Spleen (tissue), 11 donors: ENCODE measurements at regions not wholly inside any gene's neighbourhood (a gene's known extent, or its start where the extent isn't known, plus 50 kb on each side); places are given as distances from the start of the nearest gene placed in this dataset.

ENCODE experiments used
- DNase-seq: peaks from one replicate; pipeline ENCODE4 v3.0.0-alpha.2; 2020
- H3K27ac ChIP-seq, 8 donors: fragments of 200-600 bp; sonication (generic) in 7 of 8; 1 replicate in 4 of 8; 2 replicates in 4 of 8; pipeline versions ENCODE4 v1.5.0 to v1.8.0; 2016 to 2021; ENCODE audit warnings: inconsistent platforms in 4 of 8, mild to moderate bottlenecking in 4 of 8, moderate library complexity in 1 of 8
- H3K27me3 ChIP-seq, 7 donors: fragments of 200-600 bp; sonication (generic) in 6 of 7; replicated peaks in 1 of 7; 1 replicate in 4 of 7; 2 replicates in 3 of 7; pipeline versions ENCODE4 v1.5.0 to v1.8.0; 2016 to 2021; ENCODE audit warnings: inconsistent platforms in 3 of 7, mild to moderate bottlenecking in 1 of 7
- H3K36me3 ChIP-seq, 6 donors: fragments of 200-600 bp; sonication (generic) in 5 of 6; 1 replicate in 4 of 6; 2 replicates in 2 of 6; pipeline versions ENCODE4 v1.5.0 to v1.8.0; 2016 to 2021; ENCODE audit warnings: inconsistent platforms in 2 of 6
- H3K4me1 ChIP-seq, 6 donors: fragments of 200-600 bp; sonication (generic) in 5 of 6; 1 replicate in 3 of 6; 2 replicates in 3 of 6; pipeline versions ENCODE4 v1.5.0 to v1.8.0; 2016 to 2021; ENCODE audit warnings: inconsistent platforms in 3 of 6
- H3K4me3 ChIP-seq, 8 donors: fragments of 200-600 bp; sonication (generic) in 7 of 8; 1 replicate in 4 of 8; 2 replicates in 4 of 8; pipeline versions ENCODE4 v1.5.0 to v1.8.0; 2016 to 2021; ENCODE audit warnings: inconsistent platforms in 4 of 8, mild to moderate bottlenecking in 4 of 8, moderate library complexity in 2 of 8
- H3K9me3 ChIP-seq, 8 donors: fragments of 200-600 bp; sonication (generic) in 7 of 8; 1 replicate in 4 of 8; 2 replicates in 4 of 8; pipeline versions ENCODE4 v1.5.0 to v1.8.0; 2016 to 2021; ENCODE audit warnings: inconsistent platforms in 4 of 8
- CTCF ChIP-seq, 11 experiments: fragments of 200-600 bp in 7 of 11; fragments of 450-650 bp in 4 of 11; sonication (generic) in 4 of 11; IDR thresholded peaks in 8 of 11; conservative IDR thresholded peaks in 3 of 11; 1 replicate in 7 of 11; 2 replicates in 4 of 11; pipeline versions ENCODE4 v1.4.0 to v1.8.0; 2016 to 2021; ENCODE audit warnings: antibody characterized with exemption in 11 of 11, inconsistent platforms in 4 of 11, mild to moderate bottlenecking in 1 of 11
- POLR2A ChIP-seq, 3 donors: fragments of 450-650 bp; IDR thresholded peaks; one replicate each; pipeline ENCODE4 v1.5.1; 2017; ENCODE audit warnings: antibody characterized with exemption in 3 of 3, mild to moderate bottlenecking in 1 of 3
- POLR2AphosphoS5 ChIP-seq, 3 donors: sonication (generic); formaldehyde crosslinking; IDR thresholded peaks; one replicate each; pipeline ENCODE4 v1.5.1; 2017; ENCODE audit warnings: antibody characterized with exemption in 3 of 3
- WGBS, 5 donors: extraction: QIAGEN DNeasy Blood & Tissue Kit in 3 of 5; methylation state at CpG; one replicate each; pipeline versions ENCODE4 v1.1.5 to v1.1.7; 2013 to 2018; 5-methylcytosine and 5-hydroxymethylcytosine counted together
- intact Hi-C: fragments of 100-400 bp; cut with DNase I; formaldehyde crosslinking; loops from one replicate; pipeline ENCODE4 v1.15.0; 2023; ENCODE audit warnings: low total_unique reads
- donor health status: healthy with polysubstance abuse.
- donor health status: DM: no; HTN: no; CAD: no; lungs with moderate emphysema.
- donor health status: DM: no; HTN: no; CAD: no.
- donor health status: Bipolar disorder and iron deficiency.
- donor health status: healthy.
- donor health status: DM: no; HTN: no; CAD: no.
- donor health status: DM: yes; HTN: yes; CAD: no.

DNA sequence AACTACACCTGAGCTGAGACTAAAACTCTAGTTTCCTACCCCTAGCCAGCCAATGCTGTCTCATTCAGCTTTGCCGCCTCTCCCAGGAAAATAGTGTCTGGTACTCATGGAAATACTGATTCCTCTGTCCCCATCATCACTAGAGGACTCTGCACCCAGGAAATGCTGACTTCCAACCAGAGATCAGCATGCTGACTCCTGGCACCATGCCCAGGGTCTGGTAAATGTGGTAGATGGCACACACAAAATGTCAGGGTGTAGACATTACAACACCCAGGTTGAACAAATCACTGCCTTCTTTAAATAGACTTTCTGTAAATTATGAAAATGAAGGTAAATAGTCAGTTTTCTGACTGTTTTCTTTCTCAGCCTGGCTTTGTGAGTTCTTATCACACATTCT lies 307.3 kb upstream of the CHAC2 start:
- intact Hi-C loops, result no loop called here
- DNase-seq, result no peak
- H3K27me3 ChIP-seq, result no peaks in the 10 kb centered on the region
- H3K27ac ChIP-seq, result no peak overlapping the region
- H3K36me3 ChIP-seq, result no peaks in the 10 kb centered on the region
- H3K9me3 ChIP-seq, result peaks cover 0 to 3% (median 0%) of the 10 kb centered on the region in 8 donors
- 46 to 95% (median 58%) methylated on average over 1 of the region's 1 CpG for WGBS, 5 donors
- TF ChIP-seq CTCF (IDR thresholded peaks at IDR 0.05 in 8 of 11, conservative IDR thresholded peaks at IDR 0.05 in 3 of 11), result no peak
- no peak for TF ChIP-seq POLR2A (IDR thresholded peaks at IDR 0.05)
- no peak for TF ChIP-seq POLR2AphosphoS5 (IDR thresholded peaks at IDR 0.05)
- H3K4me1 ChIP-seq, result no peaks in the 10 kb centered on the region
- no peak overlapping the region for H3K4me3 ChIP-seq

- Histone ChIP-seq H3K27me3 (no peaks in the 10 kb centered on the region), H3K4me3 (no peak overlapping the region), H3K4me1 (no peaks in the 10 kb centered on the region), H3K36me3 (no peaks in the 10 kb centered on the region), H3K27ac (no peak overlapping the region), H3K9me3 (peaks cover 0 to 3% (median 0%) of the 10 kb centered on the region in 8 donors)
- WGBS, 5 donors, result 79 to 85% (median 82%) methylated on average over 6 of the region's 6 CpGs
- intact Hi-C loops, result no loop called here
- no peak for TF ChIP-seq CTCF (IDR thresholded peaks at IDR 0.05 in 8 of 11, conservative IDR thresholded peaks at IDR 0.05 in 3 of 11)
- TF ChIP-seq POLR2A (IDR thresholded peaks at IDR 0.05), result no peak
- TF ChIP-seq POLR2AphosphoS5 (IDR thresholded peaks at IDR 0.05), result no peak
- no peak for DNase-seq
Measured at GRCh38 chr2:53455094-53455493, 312.5 kb upstream of the CHAC2 start.

- TF ChIP-seq CTCF (IDR thresholded peaks at IDR 0.05 in 8 of 11, conservative IDR thresholded peaks at IDR 0.05 in 3 of 11), result no peak
- no peak for TF ChIP-seq POLR2A (IDR thresholded peaks at IDR 0.05)
- no peak for TF ChIP-seq POLR2AphosphoS5 (IDR thresholded peaks at IDR 0.05)
- H3K4me3 ChIP-seq, result no peak overlapping the region
- H3K9me3 ChIP-seq, result no peaks in the 10 kb centered on the region
- H3K36me3 ChIP-seq, result no peaks in the 10 kb centered on the region
- WGBS, 5 donors, result 46 to 58% (median 53%) methylated on average over 8 of the region's 8 CpGs
- no peak for DNase-seq
- intact Hi-C loops, result no loop called here
- H3K27me3 ChIP-seq, result no peaks in the 10 kb centered on the region
- no peak overlapping the region for H3K27ac ChIP-seq
- no peaks in the 10 kb centered on the region for H3K4me1 ChIP-seq
Measured at GRCh38 chr2:53452957-53453748, 314.5 kb upstream of the CHAC2 start.

- intact Hi-C loops, result no loop called here
- Histone ChIP-seq H3K27me3 (no peaks in the 10 kb centered on the region), H3K4me1 (no peaks in the 10 kb centered on the region), H3K9me3 (no peaks in the 10 kb centered on the region), H3K27ac (no peak overlapping the region), H3K36me3 (no peaks in the 10 kb centered on the region), H3K4me3 (no peak overlapping the region)
- TF ChIP-seq POLR2AphosphoS5 (IDR thresholded peaks at IDR 0.05) (no peak), POLR2A (IDR thresholded peaks at IDR 0.05) (no peak), CTCF (IDR thresholded peaks at IDR 0.05 in 8 of 11, conservative IDR thresholded peaks at IDR 0.05 in 3 of 11) (no peak)
- no peak for DNase-seq
- WGBS, 5 donors, result 35 to 88% (median 43%) methylated on average over 1 of the region's 1 CpG
Measured at GRCh38 chr2:53452400-53452799, 315.2 kb upstream of the CHAC2 start.
